Endodermal cell (in vitro differentiated cells): ENCODE measurements at regions not wholly inside any gene's neighbourhood (a gene's known extent, or its start where the extent isn't known, plus 50 kb on each side); places are given as distances from the start of the nearest gene placed in this dataset.
A peak's percentile ranks its signal among the peaks of the same experiment; 100 is the strongest.

ENCODE experiments used
- DNase-seq: peaks from one replicate; pipeline ENCODE4 v3.0.0-alpha.2; 2017
- H3K27ac ChIP-seq: 2 replicates; pipeline ENCODE4 v1.5.1; 2013; ENCODE audit warnings: mild to moderate bottlenecking, low read depth, low read length, moderate library complexity
- H3K27me3 ChIP-seq: 2 replicates; pipeline ENCODE4 v1.6.1; 2013; ENCODE audit warnings: mild to moderate bottlenecking, low read length, moderate library complexity; ENCODE audit not compliant: insufficient read depth, control insufficient read depth, poor library complexity, severe bottlenecking
- H3K36me3 ChIP-seq: 2 replicates; pipeline ENCODE4 v1.7.0; 2013; ENCODE audit warnings: mild to moderate bottlenecking, low read length, moderate library complexity; ENCODE audit not compliant: control insufficient read depth, insufficient read depth
- H3K4me1 ChIP-seq: one replicate; pipeline ENCODE4 v1.7.0; 2013; ENCODE audit warnings: low read length; ENCODE audit not compliant: control insufficient read depth, insufficient read depth
- H3K4me3 ChIP-seq: 2 replicates; pipeline ENCODE4 v1.5.1; 2013; ENCODE audit warnings: mild to moderate bottlenecking, low read length, moderate library complexity
- H3K9ac ChIP-seq: 2 replicates; pipeline ENCODE4 v1.6.1; 2013; ENCODE audit warnings: mild to moderate bottlenecking, low read length, moderate library complexity; ENCODE audit not compliant: poor library complexity, severe bottlenecking; ENCODE audit errors: extremely low read depth
- H3K9me3 ChIP-seq: 2 replicates; pipeline ENCODE4 v1.6.1; 2013; ENCODE audit warnings: mild to moderate bottlenecking, low read length, moderate library complexity; ENCODE audit not compliant: control insufficient read depth
- H3K27ac Mint-ChIP-seq: 2 replicates; pipeline ENCODE4 v1.8.0; 2020; ENCODE audit warnings: mixed read lengths
- H3K27me3 Mint-ChIP-seq: 2 replicates; pipeline ENCODE4 v1.8.0; 2021; ENCODE audit warnings: mild to moderate bottlenecking, mixed read lengths; ENCODE audit not compliant: insufficient read depth
- H3K36me3 Mint-ChIP-seq: 2 replicates; pipeline ENCODE4 v1.8.0; 2020; ENCODE audit warnings: low read depth, mixed read lengths
- H3K4me1 Mint-ChIP-seq: 2 replicates; pipeline ENCODE4 v1.8.0; 2020; ENCODE audit warnings: mixed read lengths
- H3K4me3 Mint-ChIP-seq: 2 replicates; pipeline ENCODE4 v1.8.0; 2020; ENCODE audit warnings: mild to moderate bottlenecking, moderate library complexity, mixed read lengths
- H3K9me3 Mint-ChIP-seq: 2 replicates; pipeline ENCODE4 v1.8.0; 2020; ENCODE audit warnings: mild to moderate bottlenecking, mixed read lengths
- WGBS, 2 experiments: methylation state at CpG; one replicate each; pipeline versions ENCODE4 v1.1.5 to v1.1.7; 2013; ENCODE audit warnings: missing lambda C conversion rate in 2 of 2, mixed read lengths in 1 of 2; ENCODE audit not compliant: insufficient coverage in 1 of 2, insufficient read length in 1 of 2; 5-methylcytosine and 5-hydroxymethylcytosine counted together
- TF ChIP-seq, protein P1 (sequence below): fragments of 200-600 bp; sonication (generic); conservative IDR thresholded peaks from 2 replicates; pipeline ENCODE4 v1.5.0; 2021; ENCODE audit warnings: antibody characterized with exemption, mild to moderate bottlenecking

GRCh38 chr9:87359958-87360601, 137.6 kb upstream of the DAPK1 start:
- Mint-ChIP-seq H3K27me3 (peaks cover 2% of the 10 kb centered on the region), H3K4me1 (peaks cover 13% of the 10 kb centered on the region), H3K27ac (no peak overlapping the region), H3K36me3 (peaks cover 7% of the 10 kb centered on the region), H3K4me3 (no peak overlapping the region), H3K9me3 (peaks cover 19% of the 10 kb centered on the region)
- H3K4me1 ChIP-seq = no peaks in the 10 kb centered on the region
- H3K27me3 ChIP-seq = no peaks in the 10 kb centered on the region
- H3K36me3 ChIP-seq = no peaks in the 10 kb centered on the region
- H3K4me3 ChIP-seq = no peak overlapping the region
- H3K9ac ChIP-seq = no peak overlapping the region
- WGBS, 2 experiments = 63 to 100% methylated on average over 1 to 3 of the region's 3 CpGs
- no peak overlapping the region for H3K27ac ChIP-seq
- no peaks in the 10 kb centered on the region for H3K9me3 ChIP-seq
- TF ChIP-seq, protein P1, sequence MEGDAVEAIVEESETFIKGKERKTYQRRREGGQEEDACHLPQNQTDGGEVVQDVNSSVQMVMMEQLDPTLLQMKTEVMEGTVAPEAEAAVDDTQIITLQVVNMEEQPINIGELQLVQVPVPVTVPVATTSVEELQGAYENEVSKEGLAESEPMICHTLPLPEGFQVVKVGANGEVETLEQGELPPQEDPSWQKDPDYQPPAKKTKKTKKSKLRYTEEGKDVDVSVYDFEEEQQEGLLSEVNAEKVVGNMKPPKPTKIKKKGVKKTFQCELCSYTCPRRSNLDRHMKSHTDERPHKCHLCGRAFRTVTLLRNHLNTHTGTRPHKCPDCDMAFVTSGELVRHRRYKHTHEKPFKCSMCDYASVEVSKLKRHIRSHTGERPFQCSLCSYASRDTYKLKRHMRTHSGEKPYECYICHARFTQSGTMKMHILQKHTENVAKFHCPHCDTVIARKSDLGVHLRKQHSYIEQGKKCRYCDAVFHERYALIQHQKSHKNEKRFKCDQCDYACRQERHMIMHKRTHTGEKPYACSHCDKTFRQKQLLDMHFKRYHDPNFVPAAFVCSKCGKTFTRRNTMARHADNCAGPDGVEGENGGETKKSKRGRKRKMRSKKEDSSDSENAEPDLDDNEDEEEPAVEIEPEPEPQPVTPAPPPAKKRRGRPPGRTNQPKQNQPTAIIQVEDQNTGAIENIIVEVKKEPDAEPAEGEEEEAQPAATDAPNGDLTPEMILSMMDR = no peak
- peak; percentile 39 for DNase-seq

- TF ChIP-seq, protein P1 = no peak
- no peak overlapping the region for H3K4me3 Mint-ChIP-seq
- H3K27ac ChIP-seq = no peak overlapping the region
- H3K9me3 ChIP-seq = no peaks in the 10 kb centered on the region
- H3K9ac ChIP-seq = no peak overlapping the region
- H3K36me3 Mint-ChIP-seq = peaks cover 2% of the 10 kb centered on the region
- peaks cover 8% of the 10 kb centered on the region for H3K9me3 Mint-ChIP-seq
- H3K27me3 ChIP-seq = no peaks in the 10 kb centered on the region
- DNase-seq = no peak
- H3K27me3 Mint-ChIP-seq = no peaks in the 10 kb centered on the region
- H3K4me1 ChIP-seq = no peaks in the 10 kb centered on the region
- H3K36me3 ChIP-seq = no peaks in the 10 kb centered on the region
- no peak overlapping the region for H3K4me3 ChIP-seq
- H3K4me1 Mint-ChIP-seq = peaks cover 21% of the 10 kb centered on the region
- 93 to 95% methylated on average over 6 to 9 of the region's 9 CpGs for WGBS, 2 experiments
- H3K27ac Mint-ChIP-seq = no peak overlapping the region
Observed at GRCh38 chr9:87370049-87370685, 127.5 kb upstream of the DAPK1 start.

- Histone ChIP-seq H3K9me3 (no peaks in the 10 kb centered on the region), H3K36me3 (no peaks in the 10 kb centered on the region), H3K27ac (no peak overlapping the region), H3K4me1 (peaks cover 2% of the 10 kb centered on the region), H3K4me3 (no peak overlapping the region), H3K27me3 (no peaks in the 10 kb centered on the region), H3K9ac (no peak overlapping the region)
- 88 to 95% methylated on average over 4 to 6 of the region's 6 CpGs for WGBS, 2 experiments
- no peaks in the 10 kb centered on the region for H3K36me3 Mint-ChIP-seq
- peaks cover 2% of the 10 kb centered on the region for H3K9me3 Mint-ChIP-seq
- H3K27ac Mint-ChIP-seq = no peak overlapping the region
- H3K27me3 Mint-ChIP-seq = no peaks in the 10 kb centered on the region
- TF ChIP-seq, protein P1 = no peak
- peaks cover 33% of the 10 kb centered on the region for H3K4me1 Mint-ChIP-seq
- DNase-seq = no peak
- H3K4me3 Mint-ChIP-seq = no peak overlapping the region
Observed at GRCh38 chr9:87371795-87372355, 125.8 kb upstream of the DAPK1 start.
